AG09319 (cell line): ENCODE measurements at regions not wholly inside any gene's neighbourhood (a gene's known extent, or its start where the extent isn't known, plus 50 kb on each side); places are given as distances from the start of the nearest gene placed in this dataset.

Experiments
- DNase-seq: peaks from one replicate; pipeline ENCODE4 v3.0.0-alpha.2; 2010; ENCODE audit warnings: low read depth; ENCODE audit errors: extremely low read depth
- CTCF ChIP-seq: IDR thresholded peaks from 2 replicates; pipeline ENCODE4 v1.5.1; 2011; ENCODE audit warnings: low read depth, mild to moderate bottlenecking, inconsistent platforms, low read length, moderate library complexity

- no peak for DNase-seq
- no peak for TF ChIP-seq CTCF
Observed at GRCh38 chr13:105462098-105462497, 1073.4 kb downstream of the EFNB2 start.

- no peak for DNase-seq
- no peak for TF ChIP-seq CTCF
Observed at GRCh38 chr13:105452895-105453294, 1082.6 kb downstream of the EFNB2 start.

GRCh38 chr13:105450784-105451183 is 1084.7 kb downstream of the EFNB2 start:
- no peak for TF ChIP-seq CTCF
- DNase-seq: no peak

GRCh38 chr13:105448811-105449210 is 1086.7 kb downstream of the EFNB2 start:
- TF ChIP-seq CTCF: no peak
- DNase-seq: no peak

GRCh38 chr13:105446197-105446596 is 1089.3 kb downstream of the EFNB2 start:
- no peak for DNase-seq
- TF ChIP-seq CTCF: no peak

- no peak for DNase-seq
- TF ChIP-seq CTCF: no peak
Observed at GRCh38 chr13:105445796-105446195, 1089.7 kb downstream of the EFNB2 start.

GRCh38 chr13:105442949-105443699 is 1092.3 kb downstream of the EFNB2 start:
- DNase-seq: peak; percentile 24
- TF ChIP-seq CTCF: no peak
